Cardiac muscle cell (in vitro differentiated cells and primary cell): ENCODE measurements at regions not wholly inside any gene's neighbourhood (a gene's known extent, or its start where the extent isn't known, plus 50 kb on each side); places are given as distances from the start of the nearest gene placed in this dataset.
"Not testable (repeated sequence)": the region's sequence is repeated elsewhere in the genome, so short reads cannot be mapped to it uniquely, and the experiment has no call there.

Source experiments
- DNase-seq, 2 donors: peaks; one replicate each; pipeline versions ENCODE4 v3.0.0 to v3.0.0-alpha.2; 2010 to 2017; ENCODE audit warnings: low read depth in 1 of 2, low spot score in 1 of 2
- H3K27ac ChIP-seq: fragments of 200-600 bp; sonication (generic); 2 replicates; pipeline ENCODE4 v1.5.1; 2016
- H3K27me3 ChIP-seq: fragments of 200-600 bp; sonication (generic); 2 replicates; pipeline ENCODE4 v1.6.0; 2016; ENCODE audit warnings: control low read depth
- H3K36me3 ChIP-seq: fragments of 200-600 bp; sonication (generic); 2 replicates; pipeline ENCODE4 v1.5.1; 2016; ENCODE audit warnings: control low read depth
- H3K4me1 ChIP-seq: fragments of 200-600 bp; sonication (generic); 2 replicates; pipeline ENCODE4 v1.8.1; 2017; ENCODE audit warnings: low read depth, mild to moderate bottlenecking, mixed run types
- H3K4me3 ChIP-seq: fragments of 200-600 bp; sonication (generic); 2 replicates; pipeline ENCODE4 v1.5.1; 2016; ENCODE audit warnings: mild to moderate bottlenecking
- H3K9me3 ChIP-seq: fragments of 200-600 bp; sonication (generic); 2 replicates; pipeline ENCODE4 v1.5.1; 2017; ENCODE audit warnings: low read depth, mild to moderate bottlenecking, control low read depth
- CTCF ChIP-seq: IDR thresholded peaks from 2 replicates; pipeline ENCODE4 v1.5.1; 2012; ENCODE audit warnings: low read depth, mild to moderate bottlenecking, low read length

- no peak overlapping the region for H3K4me3 ChIP-seq
- no peaks in the 10 kb centered on the region for H3K36me3 ChIP-seq
- H3K27me3 ChIP-seq: no peaks in the 10 kb centered on the region
- H3K4me1 ChIP-seq: no peaks in the 10 kb centered on the region
- no peak overlapping the region for H3K27ac ChIP-seq
- H3K9me3 ChIP-seq: no peaks in the 10 kb centered on the region
- no peak for DNase-seq
- TF ChIP-seq CTCF: no peak
Observed at GRCh38 chr1:172789840-172790239, 130.9 kb downstream of the FASLG start.

- DNase-seq: peak in 1 of 2 donors; percentile 2
- no peak for TF ChIP-seq CTCF
- Histone ChIP-seq H3K27ac (no peak overlapping the region), H3K9me3 (no peaks in the 10 kb centered on the region), H3K4me3 (no peak overlapping the region), H3K4me1 (no peaks in the 10 kb centered on the region), H3K27me3 (no peaks in the 10 kb centered on the region), H3K36me3 (no peaks in the 10 kb centered on the region)
Observed at GRCh38 chr1:172790245-172790644, 131.3 kb downstream of the FASLG start.

- Histone ChIP-seq H3K4me3 (no peak overlapping the region), H3K27ac (no peak overlapping the region), H3K4me1 (no peaks in the 10 kb centered on the region), H3K27me3 (no peaks in the 10 kb centered on the region), H3K36me3 (no peaks in the 10 kb centered on the region), H3K9me3 (no peaks in the 10 kb centered on the region)
- no peak for DNase-seq
- TF ChIP-seq CTCF: no peak
Observed at GRCh38 chr1:172793823-172794222, 134.9 kb downstream of the FASLG start.

GRCh38 chr1:172795741-172796140, 136.8 kb downstream of the FASLG start:
- TF ChIP-seq CTCF: no peak
- no peak for DNase-seq
- Histone ChIP-seq H3K36me3 (no peaks in the 10 kb centered on the region), H3K4me3 (no peak overlapping the region), H3K27ac (no peak overlapping the region), H3K27me3 (no peaks in the 10 kb centered on the region), H3K4me1 (no peaks in the 10 kb centered on the region), H3K9me3 (no peaks in the 10 kb centered on the region)

- not testable (repeated sequence) for DNase-seq, H3K27ac ChIP-seq
Observed at GRCh38 chr1:172799804-172800203, 140.9 kb downstream of the FASLG start.

GRCh38 chr1:172801771-172802322, 142.9 kb downstream of the FASLG start:
- no peak for TF ChIP-seq CTCF

More at GRCh38 chr1:172799804-172800203, 140.9 kb downstream of the FASLG start:
- H3K9me3 ChIP-seq, H3K4me1 ChIP-seq, H3K36me3 ChIP-seq, H3K27me3 ChIP-seq, H3K4me3 ChIP-seq: not testable (repeated sequence)

More at GRCh38 chr1:172801771-172802322, 142.9 kb downstream of the FASLG start:
- Histone ChIP-seq H3K4me3 (no peak overlapping the region), H3K9me3 (no peaks in the 10 kb centered on the region), H3K36me3 (no peaks in the 10 kb centered on the region), H3K4me1 (no peaks in the 10 kb centered on the region), H3K27me3 (no peaks in the 10 kb centered on the region), H3K27ac (no peak overlapping the region)
- DNase-seq: no peak
